ENCODE measurements at regions not wholly inside any gene's neighbourhood (a gene's known extent, or its start where the extent isn't known, plus 50 kb on each side); places are given as distances from the start of the nearest gene placed in this dataset.

- no peak for DNase-seq
Measured at GRCh38 chr9:3161912-3162311, 318.0 kb upstream of the PUM3 start.

- no peak for DNase-seq
Measured at GRCh38 chr9:3157011-3157410, 313.1 kb upstream of the PUM3 start.

DNA sequence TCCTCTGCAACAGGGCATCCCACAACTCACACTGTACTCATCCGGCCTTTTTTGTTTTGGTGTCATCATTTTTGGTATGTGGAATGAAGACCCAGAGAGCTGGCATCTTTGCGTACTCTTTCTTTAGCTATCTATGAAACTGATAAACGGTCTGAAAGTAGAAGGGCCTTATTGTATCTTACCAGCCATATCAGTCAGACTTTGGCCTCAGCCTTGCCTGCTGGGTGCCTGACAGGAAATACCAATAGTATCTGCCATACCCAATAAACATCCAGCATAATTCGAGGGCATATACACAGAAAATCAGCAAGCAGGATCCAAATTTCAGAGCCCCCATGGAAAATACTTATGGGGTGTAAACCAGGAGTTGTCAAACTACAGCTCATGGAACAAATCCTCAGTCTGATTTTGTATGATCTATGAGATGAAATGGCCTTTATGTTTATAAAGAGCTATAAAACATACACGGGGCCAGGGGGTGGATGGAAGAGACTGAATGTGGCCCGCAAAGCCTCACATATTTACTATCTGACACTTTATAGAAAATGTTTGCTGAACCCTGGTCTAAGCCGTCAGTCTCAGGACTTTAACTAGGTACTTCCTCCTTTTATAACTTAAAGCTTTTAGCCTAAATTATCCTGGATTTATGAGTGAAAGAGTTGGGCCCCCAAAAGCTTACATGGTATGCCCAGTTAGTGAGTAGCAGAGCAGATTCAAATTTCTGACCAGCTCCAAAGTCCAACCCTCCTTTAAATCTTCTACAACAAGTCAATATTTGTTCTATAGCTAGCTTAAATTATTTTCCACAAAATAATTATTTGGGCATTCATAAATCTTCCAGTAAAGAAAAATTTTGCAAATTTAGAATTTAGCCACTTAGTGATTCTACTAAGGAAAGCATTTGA, 308.0 kb upstream of the PUM3 start:
- no peak for DNase-seq

GRCh38 chr9:3150074-3150473, 306.2 kb upstream of the PUM3 start:
- DNase-seq = no peak

GRCh38 chr9:3138231-3139229, 294.6 kb upstream of the PUM3 start:
- no peak for DNase-seq

GRCh38 chr9:3137347-3137695, 293.4 kb upstream of the PUM3 start:
- DNase-seq = no peak

DNA sequence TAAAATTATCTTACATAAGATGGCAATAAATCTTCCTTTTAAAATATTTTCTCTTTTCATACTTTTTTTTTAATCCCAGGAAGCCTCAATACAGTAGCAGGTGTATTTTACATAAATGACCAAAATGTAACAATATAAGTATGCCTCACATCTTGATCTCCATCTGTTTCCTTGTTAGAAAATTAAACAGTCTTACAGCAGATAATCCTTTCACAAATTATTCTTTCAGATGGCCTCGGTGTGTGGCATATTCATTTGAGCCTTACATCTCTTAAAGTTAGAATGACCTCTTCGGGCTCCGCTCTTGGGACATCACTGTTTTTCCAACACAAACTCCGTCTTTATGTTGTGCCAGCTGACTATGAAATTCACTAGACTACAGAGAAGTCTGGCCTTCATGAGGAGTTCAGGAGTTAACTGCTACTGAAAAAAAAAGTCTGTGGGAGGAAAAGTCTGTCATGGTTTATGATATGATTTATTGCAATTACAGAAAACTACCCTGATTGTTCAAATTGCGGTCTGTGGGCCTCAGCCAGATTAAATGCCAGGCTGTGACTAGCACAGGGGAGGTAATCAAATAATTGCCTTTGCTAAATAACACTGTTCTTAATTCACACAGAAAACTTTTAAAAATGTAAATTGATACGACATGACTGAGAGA, 292.9 kb upstream of the PUM3 start:
- no peak for DNase-seq

DNA sequence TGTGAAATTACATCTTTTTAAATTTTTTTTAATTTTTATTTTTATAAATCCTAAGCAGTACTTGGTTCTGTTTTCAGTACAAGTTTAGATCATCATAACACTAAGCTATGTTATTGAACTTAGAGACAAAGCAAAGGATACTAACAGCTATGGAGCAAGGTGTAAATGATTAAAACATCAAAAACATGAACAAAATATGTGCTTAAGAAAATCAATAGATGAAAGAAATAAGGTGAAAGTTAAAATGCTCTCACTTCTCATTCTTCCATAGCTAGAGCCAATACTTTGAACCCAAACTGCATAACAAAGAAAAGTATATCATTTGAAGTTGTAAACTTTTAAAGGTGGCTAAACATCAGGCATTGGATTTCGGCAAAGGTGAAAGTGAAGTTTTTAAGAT, 292.3 kb upstream of the PUM3 start:
- DNase-seq = no peak

DNA sequence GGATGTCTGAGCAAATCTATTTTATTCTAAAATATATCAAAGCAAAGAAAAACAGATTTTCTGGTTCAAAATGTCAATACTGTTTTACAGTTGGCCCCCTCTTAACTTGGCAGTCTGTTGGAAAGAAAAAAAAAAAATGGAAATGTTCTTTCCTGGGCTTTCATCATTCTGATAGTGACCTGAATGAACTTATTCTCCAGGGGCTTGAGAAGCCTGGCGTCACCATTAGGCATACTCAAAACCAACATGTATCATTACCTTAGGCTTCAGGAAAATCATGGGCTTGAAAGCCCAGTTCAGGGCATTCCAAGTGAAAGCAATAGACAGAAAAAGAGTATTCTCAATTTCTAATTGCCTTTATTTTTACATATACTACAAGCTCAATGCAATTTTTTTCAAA, 283.7 kb upstream of the PUM3 start:
- DNase-seq = no peak

DNA sequence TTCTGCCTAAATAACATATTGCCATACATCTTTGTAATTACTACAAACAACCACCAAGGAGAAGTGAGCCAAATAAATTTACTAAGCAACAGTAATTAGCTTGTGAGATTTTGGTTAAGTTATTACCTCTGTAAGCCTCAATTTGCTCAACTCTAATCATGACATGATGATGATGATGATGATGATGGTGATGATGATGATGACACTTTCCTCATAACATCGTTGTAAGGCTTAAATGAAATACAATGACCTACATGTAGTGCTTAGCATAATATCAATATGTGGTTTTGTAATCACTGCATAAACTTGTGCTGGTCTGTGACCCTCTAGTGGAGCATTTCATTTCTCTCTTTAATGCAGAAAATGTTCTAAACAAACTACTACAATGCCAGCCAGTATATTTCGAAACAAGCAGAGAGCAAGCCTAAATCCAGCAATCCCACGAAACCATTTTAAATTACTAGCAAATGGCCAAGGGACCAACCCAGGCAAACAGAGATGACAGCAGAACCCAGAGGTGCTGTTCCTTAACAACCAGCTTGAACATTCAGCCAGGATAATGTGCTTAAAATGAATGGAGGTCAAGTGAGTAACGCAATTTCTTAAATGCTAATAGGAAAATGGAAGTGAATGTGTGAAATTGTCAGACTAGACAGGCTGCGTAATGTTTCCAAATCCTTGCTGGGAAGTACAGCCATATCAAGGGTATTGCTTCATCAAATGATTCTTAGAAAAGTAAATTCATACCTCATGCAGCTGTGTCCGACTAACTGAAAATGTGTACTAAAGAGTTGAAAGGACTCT, 281.9 kb upstream of the PUM3 start:
- no peak for DNase-seq

- no peak for DNase-seq
Measured at GRCh38 chr9:3124001-3124400, 280.1 kb upstream of the PUM3 start.

DNA sequence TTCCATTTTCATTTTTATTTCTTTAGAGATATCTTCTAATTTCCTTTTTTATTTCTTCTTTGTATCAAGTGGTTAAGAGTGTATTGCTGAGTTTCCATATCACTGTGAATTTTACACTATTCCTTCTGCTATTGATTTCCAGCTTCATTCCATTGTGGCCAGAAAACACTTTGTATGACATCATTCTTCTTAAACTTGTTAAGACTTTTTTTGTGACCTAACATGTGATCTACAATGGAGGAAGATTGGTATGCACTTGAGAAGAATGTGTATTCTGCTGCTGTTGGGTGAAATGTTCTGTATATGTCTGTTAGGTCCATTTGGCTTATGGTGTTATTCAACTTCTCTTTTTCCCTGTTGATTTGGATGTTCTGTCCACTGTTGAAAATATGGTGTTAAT, 274.2 kb upstream of the PUM3 start:
- DNase-seq = no peak

GRCh38 chr9:3099646-3100045, 255.8 kb upstream of the PUM3 start:
- no peak for DNase-seq

DNA sequence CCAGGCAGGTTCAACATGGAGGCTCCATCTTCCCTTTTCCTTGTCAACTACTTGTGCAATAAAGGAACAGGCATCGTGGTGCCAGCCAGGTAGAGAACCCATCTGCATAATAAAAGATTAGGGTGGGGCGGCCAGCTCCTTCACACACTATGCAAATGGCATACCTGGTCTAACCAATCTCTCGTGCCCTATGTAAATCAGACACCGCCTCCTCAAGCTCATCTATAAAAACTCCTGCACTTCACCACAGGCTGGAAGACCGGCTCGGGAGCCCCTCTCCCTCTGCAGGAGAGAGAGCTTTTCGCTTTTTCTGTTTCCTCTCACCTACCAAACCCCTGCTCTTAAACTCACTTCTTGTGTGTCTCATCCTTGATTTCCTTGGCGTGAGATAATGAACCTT, 244.3 kb upstream of the PUM3 start:
- DNase-seq = no peak

GRCh38 chr9:3087697-3088096, 243.8 kb upstream of the PUM3 start:
- no peak for DNase-seq

- no peak for DNase-seq
Measured at GRCh38 chr9:3080951-3081350, 237.1 kb upstream of the PUM3 start.

DNA sequence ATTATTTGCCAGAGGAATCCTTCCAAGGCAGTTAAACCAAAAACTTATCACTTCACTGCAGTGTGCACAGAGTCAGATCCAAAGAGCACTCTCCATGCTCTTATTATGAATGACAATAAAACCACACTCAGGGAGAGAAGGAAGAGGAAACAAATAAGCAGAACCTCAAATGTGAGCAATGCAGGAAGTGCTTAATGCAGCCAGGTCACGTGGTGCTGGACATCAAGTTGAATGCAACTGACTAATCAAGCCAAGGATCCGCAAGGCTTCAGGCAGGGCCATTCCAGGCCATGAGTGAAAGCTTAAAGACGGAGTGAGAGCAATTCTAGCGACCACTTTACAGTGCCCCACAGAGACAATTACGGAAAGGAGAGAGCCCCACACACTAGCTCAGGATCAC, 230.4 kb upstream of the PUM3 start:
- DNase-seq = no peak

DNA sequence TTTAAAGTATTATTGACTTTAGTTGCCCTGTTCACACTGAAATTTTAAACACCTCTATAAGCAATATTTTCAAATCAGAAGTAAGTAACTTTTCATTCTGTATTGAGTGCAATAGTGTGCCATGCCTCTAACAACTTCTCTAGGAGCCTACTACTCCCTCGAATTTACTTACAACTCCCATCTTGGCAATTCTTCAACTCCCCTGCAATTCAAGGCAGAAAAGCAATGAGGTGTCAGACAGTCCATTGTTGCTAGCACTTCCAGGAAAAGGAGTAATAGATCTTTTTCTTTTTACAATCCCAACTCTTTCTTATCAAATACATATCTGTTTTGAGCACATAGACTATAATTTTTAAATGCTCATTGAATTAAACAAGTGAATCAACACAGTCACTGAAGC, 222.7 kb upstream of the PUM3 start:
- no peak for DNase-seq

DNA sequence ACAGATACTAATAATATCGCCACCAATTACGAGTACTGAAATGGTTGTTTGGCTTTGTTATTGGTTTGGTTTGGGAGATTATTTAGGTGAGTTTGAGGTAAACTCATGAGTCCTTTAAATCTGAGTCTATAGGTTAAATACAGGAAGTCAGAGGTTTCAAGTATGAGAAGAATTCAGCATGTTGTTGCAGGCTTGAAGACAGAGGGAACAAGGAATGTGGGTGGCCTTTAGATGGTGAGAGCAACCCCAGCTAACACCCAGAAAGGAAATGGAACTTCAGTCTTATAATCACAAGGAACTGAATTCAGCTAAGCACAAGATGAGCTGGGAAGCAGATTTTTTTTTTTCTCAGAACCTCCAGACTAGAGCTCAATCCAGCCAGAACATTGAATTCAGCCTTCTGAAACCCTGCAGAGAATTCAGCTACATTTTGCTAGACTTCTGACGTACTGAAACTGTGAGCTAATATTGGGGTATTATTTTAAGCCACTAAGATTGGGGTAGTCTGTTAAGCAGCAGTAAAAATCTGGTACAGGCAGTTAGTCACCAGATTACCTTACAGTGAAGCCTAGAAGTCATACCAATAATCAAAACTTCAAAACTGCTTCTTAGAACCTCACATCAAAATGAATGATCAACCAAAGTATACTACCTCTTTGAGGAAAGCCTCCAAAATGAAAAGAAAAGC, 216.0 kb upstream of the PUM3 start:
- no peak for DNase-seq

GRCh38 chr9:3058409-3058808, 214.5 kb upstream of the PUM3 start:
- no peak for DNase-seq

DNA sequence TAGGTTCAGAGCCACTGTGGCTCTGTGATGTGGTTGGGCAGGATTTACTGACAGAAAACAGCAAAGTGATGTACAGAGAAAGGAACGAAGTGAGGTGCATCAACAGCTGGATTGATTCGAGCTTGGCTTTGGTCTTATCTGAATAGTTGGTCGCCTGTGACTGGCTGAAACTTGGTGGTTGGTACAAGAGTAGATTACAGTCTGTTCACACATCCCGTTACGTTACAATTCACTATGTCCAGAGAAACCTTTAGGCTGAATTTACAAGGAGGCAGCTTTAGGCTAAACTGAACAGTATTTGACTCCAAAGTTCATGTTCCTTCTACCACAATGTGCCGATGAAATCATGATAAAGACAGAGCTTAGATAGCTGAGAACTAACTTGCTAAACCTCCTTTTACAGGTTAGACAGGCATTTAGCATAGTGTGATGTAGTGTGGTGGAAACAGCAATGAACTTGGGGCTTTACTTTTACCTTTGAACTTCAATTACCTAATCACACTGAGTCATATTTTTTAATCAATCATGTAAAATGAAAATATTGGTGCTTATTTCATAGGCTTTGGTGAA, 210.2 kb upstream of the PUM3 start:
- no peak for DNase-seq

Data from dermis blood vessel endothelial cell (primary cell).